ENCODE measurements at regions not wholly inside any gene's neighbourhood (a gene's known extent, or its start where the extent isn't known, plus 50 kb on each side); places are given as distances from the start of the nearest gene placed in this dataset.

DNA sequence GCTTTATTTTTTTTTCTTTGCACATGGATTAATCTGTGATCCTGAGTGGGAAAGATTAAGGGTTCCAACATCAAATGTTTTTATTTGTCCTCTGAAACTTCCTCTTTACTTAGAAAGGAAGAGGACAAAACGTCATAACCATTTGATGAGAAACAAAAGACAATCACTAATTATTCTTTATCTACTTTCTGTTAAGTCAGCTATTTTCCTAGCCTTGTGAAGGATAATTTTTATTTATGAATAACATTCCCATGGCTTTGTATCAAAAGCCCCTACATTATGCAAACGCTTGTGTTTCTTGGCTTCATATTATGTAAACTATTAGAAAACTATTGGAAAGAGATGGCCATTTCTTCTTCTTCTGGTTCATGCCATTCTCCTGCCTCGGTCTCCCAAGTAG is 677.6 kb downstream of the CDY2B start:
- no peak overlapping the region for H3K4me3 ChIP-seq (replicated peaks in 1 of 2; ENCODE audit: low read depth in 1 of 2, low read length in 2 of 2)
- no peak overlapping the region for H2AFZ ChIP-seq (ENCODE audit: low read depth, low read length, poor library complexity, severe bottlenecking)
- no TSS peak for BruUV-seq (replicated peaks)
- H3K79me2 ChIP-seq (ENCODE audit: insufficient read depth, low read length), result no peaks in the 10 kb centered on the region
- no peaks in the 10 kb centered on the region for H3K36me3 ChIP-seq (ENCODE audit: control insufficient read depth in 1 of 2, insufficient read depth in 2 of 2, low read length in 2 of 2)
- no peaks in the 10 kb centered on the region for H3K9me3 ChIP-seq (ENCODE audit: control insufficient read depth in 1 of 2, insufficient read depth in 1 of 2, low read depth in 1 of 2, low read length in 2 of 2)
- no peak overlapping the region for H3K27ac ChIP-seq (ENCODE audit: low read depth, low read length)
- CTCF ChIA-PET, result no interaction called here
- H3K4me2 ChIP-seq (ENCODE audit: low read length), result no peak overlapping the region
- no peaks in the 10 kb centered on the region for H4K20me1 ChIP-seq (ENCODE audit: insufficient read depth)
- ATAC-seq (no peak), DNase-seq (ENCODE audit: low read depth, low spot score) (no peak)
- no peaks in the 10 kb centered on the region for H3K27me3 ChIP-seq (ENCODE audit: insufficient read depth, low read length)
- TF ChIP-seq POLR2AphosphoS5 (IDR thresholded peaks at IDR 0.05; ENCODE audit: low read depth, low read length) (no peak), FOSL1 (IDR thresholded peaks at IDR 0.05; ENCODE audit: low read depth) (no peak), CTCF (IDR thresholded peaks at IDR 0.05 in 2 of 3, conservative IDR thresholded peaks at IDR 0.05 in 1 of 3; ENCODE audit: borderline replicate concordance in 1 of 3, insufficient read depth in 1 of 3, low read depth in 2 of 3, low read length in 2 of 3) (no peak)
- no peak overlapping the region for H3K9ac ChIP-seq (ENCODE audit: low read length)
- intact Hi-C loops (cut with micrococcal nuclease), result no loop called here
- H3K4me1 ChIP-seq (ENCODE audit: control insufficient read depth in 1 of 2, insufficient read depth in 2 of 2, low read length in 2 of 2), result no peaks in the 10 kb centered on the region
- H3K9me2 ChIP-seq (ENCODE audit: insufficient read depth), result no peaks in the 10 kb centered on the region
- RAD21 ChIA-PET (ENCODE audit: low non-redundant PET in 1 of 2, low total read pairs in 2 of 2, uncharacterized antibody in 2 of 2, unreplicated experiment in 2 of 2), result no interaction called here
- POLR2A ChIA-PET, result no interaction called here

DNA sequence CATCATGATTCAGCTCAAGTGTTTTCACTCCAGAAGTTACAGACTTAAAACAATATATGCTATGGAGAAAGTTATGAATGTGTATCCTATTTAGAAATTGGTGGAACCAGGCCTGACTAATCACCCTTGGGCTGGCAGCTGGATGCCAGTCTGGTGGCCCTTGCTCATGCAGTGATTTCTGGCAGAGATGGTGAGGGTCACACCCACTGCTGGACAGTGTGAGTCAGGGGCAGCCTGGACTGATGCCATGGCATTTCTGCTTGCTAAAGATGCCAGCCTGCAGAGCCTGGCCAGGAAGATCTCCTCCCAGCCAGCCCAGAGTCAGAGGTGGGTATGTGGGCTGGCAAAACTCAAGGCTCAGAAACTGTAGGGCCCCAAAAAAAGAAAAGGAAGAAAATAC is 695.7 kb downstream of the CDY2B start:
- ChIA-PET POLR2A (no interaction called here), CTCF (no interaction called here), RAD21 (ENCODE audit: low non-redundant PET in 1 of 2, low total read pairs in 2 of 2, uncharacterized antibody in 2 of 2, unreplicated experiment in 2 of 2) (no interaction called here)
- H3K9ac ChIP-seq (ENCODE audit: low read length), result no peak overlapping the region
- no peak overlapping the region for H2AFZ ChIP-seq (ENCODE audit: low read depth, low read length, poor library complexity, severe bottlenecking)
- ATAC-seq, result no peak
- no peaks in the 10 kb centered on the region for H3K9me2 ChIP-seq (ENCODE audit: insufficient read depth)
- TF ChIP-seq ELF1 (IDR thresholded peaks at IDR 0.05; ENCODE audit: borderline replicate concordance, low read depth) (no peak), EZH2phosphoT487 (IDR thresholded peaks at IDR 0.05; ENCODE audit: borderline replicate concordance) (no peak), ZNF274 (IDR thresholded peaks at IDR 0.05; ENCODE audit: low read depth, low read length) (no peak), CEBPB (IDR thresholded peaks at IDR 0.05; ENCODE audit: low read depth) (no peak), EZH2 (IDR thresholded peaks at IDR 0.05) (no peak), SRF (IDR thresholded peaks at IDR 0.05; ENCODE audit: low read depth) (no peak), JUND (IDR thresholded peaks at IDR 0.05) (no peak), ZFX (IDR thresholded peaks at IDR 0.05) (no peak), POLR2A (IDR thresholded peaks at IDR 0.05; ENCODE audit: borderline replicate concordance, extremely low read depth, insufficient read depth, insufficient read length) (no peak), EGR1 (IDR thresholded peaks at IDR 0.05; ENCODE audit: low read depth) (no peak), YY1 (IDR thresholded peaks at IDR 0.05; ENCODE audit: extremely low read depth, insufficient replicate concordance, low read depth, low read length) (no peak)
- TF ChIP-seq, protein P1, sequence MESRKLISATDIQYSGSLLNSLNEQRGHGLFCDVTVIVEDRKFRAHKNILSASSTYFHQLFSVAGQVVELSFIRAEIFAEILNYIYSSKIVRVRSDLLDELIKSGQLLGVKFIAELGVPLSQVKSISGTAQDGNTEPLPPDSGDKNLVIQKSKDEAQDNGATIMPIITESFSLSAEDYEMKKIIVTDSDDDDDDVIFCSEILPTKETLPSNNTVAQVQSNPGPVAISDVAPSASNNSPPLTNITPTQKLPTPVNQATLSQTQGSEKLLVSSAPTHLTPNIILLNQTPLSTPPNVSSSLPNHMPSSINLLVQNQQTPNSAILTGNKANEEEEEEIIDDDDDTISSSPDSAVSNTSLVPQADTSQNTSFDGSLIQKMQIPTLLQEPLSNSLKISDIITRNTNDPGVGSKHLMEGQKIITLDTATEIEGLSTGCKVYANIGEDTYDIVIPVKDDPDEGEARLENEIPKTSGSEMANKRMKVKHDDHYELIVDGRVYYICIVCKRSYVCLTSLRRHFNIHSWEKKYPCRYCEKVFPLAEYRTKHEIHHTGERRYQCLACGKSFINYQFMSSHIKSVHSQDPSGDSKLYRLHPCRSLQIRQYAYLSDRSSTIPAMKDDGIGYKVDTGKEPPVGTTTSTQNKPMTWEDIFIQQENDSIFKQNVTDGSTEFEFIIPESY (IDR thresholded peaks at IDR 0.05; ENCODE audit: extremely low read depth, insufficient replicate concordance, low read length), result no peak
- TF ChIP-seq, protein P2, sequence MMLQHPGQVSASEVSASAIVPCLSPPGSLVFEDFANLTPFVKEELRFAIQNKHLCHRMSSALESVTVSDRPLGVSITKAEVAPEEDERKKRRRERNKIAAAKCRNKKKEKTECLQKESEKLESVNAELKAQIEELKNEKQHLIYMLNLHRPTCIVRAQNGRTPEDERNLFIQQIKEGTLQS (IDR thresholded peaks at IDR 0.05), result no peak
- TF ChIP-seq, protein P3, sequence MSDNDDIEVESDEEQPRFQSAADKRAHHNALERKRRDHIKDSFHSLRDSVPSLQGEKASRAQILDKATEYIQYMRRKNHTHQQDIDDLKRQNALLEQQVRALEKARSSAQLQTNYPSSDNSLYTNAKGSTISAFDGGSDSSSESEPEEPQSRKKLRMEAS (IDR thresholded peaks at IDR 0.05), result no peak
- H3K27me3 ChIP-seq (ENCODE audit: insufficient read depth, low read length), result no peaks in the 10 kb centered on the region
- H4K20me1 ChIP-seq (ENCODE audit: insufficient read depth), result no peaks in the 10 kb centered on the region
- H3K4me2 ChIP-seq (ENCODE audit: low read length), result no peak overlapping the region
- no peak for DNase-seq (ENCODE audit: low read depth, low spot score)
- no peak overlapping the region for H3K27ac ChIP-seq (ENCODE audit: low read depth, low read length)
- no TSS peak for BruUV-seq (replicated peaks)
- intact Hi-C loops (cut with micrococcal nuclease), result no loop called here
- H3K4me1 ChIP-seq (ENCODE audit: control insufficient read depth in 1 of 2, insufficient read depth in 2 of 2, low read length in 2 of 2), result no peaks in the 10 kb centered on the region
- H3K4me3 ChIP-seq (replicated peaks in 1 of 2; ENCODE audit: low read depth in 1 of 2, low read length in 2 of 2), result no peak overlapping the region
- H3K79me2 ChIP-seq (ENCODE audit: insufficient read depth, low read length), result no peaks in the 10 kb centered on the region
- no peaks in the 10 kb centered on the region for H3K36me3 ChIP-seq (ENCODE audit: control insufficient read depth in 1 of 2, insufficient read depth in 2 of 2, low read length in 2 of 2)
- no peaks in the 10 kb centered on the region for H3K9me3 ChIP-seq (ENCODE audit: control insufficient read depth in 1 of 2, insufficient read depth in 1 of 2, low read depth in 1 of 2, low read length in 2 of 2)
